RKO (cell line): ENCODE measurements at regions not wholly inside any gene's neighbourhood (a gene's known extent, or its start where the extent isn't known, plus 50 kb on each side); places are given as distances from the start of the nearest gene placed in this dataset.
"Not testable (repeated sequence)": the region's sequence is repeated elsewhere in the genome, so short reads cannot be mapped to it uniquely, and the experiment has no call there.

Experiments used
- DNase-seq: peaks from one replicate; pipeline ENCODE4 v3.0.0-alpha.2; 2016; ENCODE audit warnings: low spot score

- no peak for DNase-seq
These were observed 719.3 kb upstream of the ZNF608 start for GRCh38 chr5:125465703-125466102.

GRCh38 chr5:125467222-125467621 lies 720.8 kb upstream of the ZNF608 start:
- no peak for DNase-seq

GRCh38 chr5:125470280-125470902 lies 724.0 kb upstream of the ZNF608 start:
- no peak for DNase-seq

- no peak for DNase-seq
These were observed 730.6 kb upstream of the ZNF608 start for GRCh38 chr5:125476901-125477585.

- DNase-seq = no peak
These were observed 731.1 kb upstream of the ZNF608 start for GRCh38 chr5:125477586-125477975.

- DNase-seq = no peak
These were observed 732.2 kb upstream of the ZNF608 start for GRCh38 chr5:125478599-125478998.

GRCh38 chr5:125480911-125481310 lies 734.5 kb upstream of the ZNF608 start:
- no peak for DNase-seq

GRCh38 chr5:125481506-125482465 lies 735.3 kb upstream of the ZNF608 start:
- DNase-seq = no peak

GRCh38 chr5:125483609-125484008 lies 737.2 kb upstream of the ZNF608 start:
- DNase-seq = no peak

GRCh38 chr5:125484272-125484741 lies 737.9 kb upstream of the ZNF608 start:
- no peak for DNase-seq

- DNase-seq = peak; percentile 71
These were observed 738.6 kb upstream of the ZNF608 start for GRCh38 chr5:125484742-125485641.

GRCh38 chr5:125485771-125486170 lies 739.3 kb upstream of the ZNF608 start:
- DNase-seq = no peak

- no peak for DNase-seq
These were observed 740.2 kb upstream of the ZNF608 start for GRCh38 chr5:125486634-125487033.

- DNase-seq = no peak
These were observed 740.8 kb upstream of the ZNF608 start for GRCh38 chr5:125487231-125487630.

- not testable (repeated sequence) for DNase-seq
These were observed 741.2 kb upstream of the ZNF608 start for GRCh38 chr5:125487652-125488051.

- no peak for DNase-seq
These were observed 742.7 kb upstream of the ZNF608 start for GRCh38 chr5:125489146-125489545.

GRCh38 chr5:125491986-125492492 lies 745.6 kb upstream of the ZNF608 start:
- no peak for DNase-seq

- no peak for DNase-seq
These were observed 746.5 kb upstream of the ZNF608 start for GRCh38 chr5:125492977-125493376.

GRCh38 chr5:125496393-125496792 lies 750.0 kb upstream of the ZNF608 start:
- no peak for DNase-seq

GRCh38 chr5:125497651-125498050 lies 751.2 kb upstream of the ZNF608 start:
- DNase-seq = no peak

GRCh38 chr5:125499636-125500332 lies 753.3 kb upstream of the ZNF608 start:
- no peak for DNase-seq
